WTC11 (cell line): ENCODE measurements at regions not wholly inside any gene's neighbourhood (a gene's known extent, or its start where the extent isn't known, plus 50 kb on each side); places are given as distances from the start of the nearest gene placed in this dataset.

Experiments used
- CREB1 ChIP-seq: sonication (generic); formaldehyde crosslinking; IDR thresholded peaks from 2 replicates; pipeline ENCODE4 v1.8.0; 2023; ENCODE audit warnings: mild to moderate bottlenecking, missing genetic modification reagents
- NR2C2 ChIP-seq: sonication (generic); formaldehyde crosslinking; IDR thresholded peaks from 2 replicates; pipeline ENCODE4 v1.8.0; 2022; ENCODE audit warnings: mild to moderate bottlenecking, missing genetic modification reagents
- NR3C1 ChIP-seq: sonication (generic); formaldehyde crosslinking; conservative IDR thresholded peaks from 2 replicates; pipeline ENCODE4 v1.8.1; 2023; ENCODE audit warnings: low read depth, mild to moderate bottlenecking, missing genetic modification reagents
- TEAD4 ChIP-seq: sonication (generic); formaldehyde crosslinking; IDR thresholded peaks from 2 replicates; pipeline ENCODE4 v1.8.0; 2022; ENCODE audit warnings: mild to moderate bottlenecking, missing genetic modification reagents
- TF ChIP-seq, protein P1 (sequence below): fragments of 200-600 bp; IDR thresholded peaks from 2 replicates; pipeline ENCODE4 v1.8.0; 2022; ENCODE audit warnings: antibody characterized with exemption
- TF ChIP-seq, protein P2 (sequence below): sonication (generic); formaldehyde crosslinking; IDR thresholded peaks from 2 replicates; pipeline ENCODE4 v1.8.1; 2022; ENCODE audit warnings: missing genetic modification reagents, borderline replicate concordance
- TF ChIP-seq, protein P3 (sequence below): sonication (generic); formaldehyde crosslinking; IDR thresholded peaks from 2 replicates; pipeline ENCODE4 v1.8.0; 2022; ENCODE audit warnings: mild to moderate bottlenecking, missing genetic modification reagents
- TF ChIP-seq, protein P4 (sequence below): sonication (generic); formaldehyde crosslinking; IDR thresholded peaks from 2 replicates; pipeline ENCODE4 v1.8.1; 2023; ENCODE audit warnings: mild to moderate bottlenecking, missing genetic modification reagents, moderate library complexity

DNA sequence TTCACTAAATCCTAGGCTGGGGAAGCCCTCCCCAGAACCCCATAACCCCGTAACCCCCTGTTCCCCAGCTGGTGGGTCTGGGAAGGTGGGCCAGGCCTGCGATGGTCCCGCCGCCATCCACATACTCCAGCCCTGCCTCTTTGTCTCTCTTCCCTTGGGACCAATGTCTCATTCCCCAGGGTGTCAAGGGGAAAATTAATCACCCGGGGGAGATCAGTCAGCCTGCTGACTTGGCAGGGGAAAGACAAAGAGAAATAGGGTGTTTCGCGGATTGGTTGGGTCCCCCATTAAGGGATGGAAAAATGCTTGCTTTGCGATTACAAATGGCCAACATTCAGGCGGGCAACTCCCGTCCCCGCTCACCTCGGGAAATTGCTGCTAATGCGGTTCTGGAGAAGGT, 60.6 kb upstream of the LHX5 start:
- TF ChIP-seq, protein P1, sequence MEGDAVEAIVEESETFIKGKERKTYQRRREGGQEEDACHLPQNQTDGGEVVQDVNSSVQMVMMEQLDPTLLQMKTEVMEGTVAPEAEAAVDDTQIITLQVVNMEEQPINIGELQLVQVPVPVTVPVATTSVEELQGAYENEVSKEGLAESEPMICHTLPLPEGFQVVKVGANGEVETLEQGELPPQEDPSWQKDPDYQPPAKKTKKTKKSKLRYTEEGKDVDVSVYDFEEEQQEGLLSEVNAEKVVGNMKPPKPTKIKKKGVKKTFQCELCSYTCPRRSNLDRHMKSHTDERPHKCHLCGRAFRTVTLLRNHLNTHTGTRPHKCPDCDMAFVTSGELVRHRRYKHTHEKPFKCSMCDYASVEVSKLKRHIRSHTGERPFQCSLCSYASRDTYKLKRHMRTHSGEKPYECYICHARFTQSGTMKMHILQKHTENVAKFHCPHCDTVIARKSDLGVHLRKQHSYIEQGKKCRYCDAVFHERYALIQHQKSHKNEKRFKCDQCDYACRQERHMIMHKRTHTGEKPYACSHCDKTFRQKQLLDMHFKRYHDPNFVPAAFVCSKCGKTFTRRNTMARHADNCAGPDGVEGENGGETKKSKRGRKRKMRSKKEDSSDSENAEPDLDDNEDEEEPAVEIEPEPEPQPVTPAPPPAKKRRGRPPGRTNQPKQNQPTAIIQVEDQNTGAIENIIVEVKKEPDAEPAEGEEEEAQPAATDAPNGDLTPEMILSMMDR = no peak
- TF ChIP-seq TEAD4 (no peak), CREB1 (CRISPR knock-in tag) (no peak), NR3C1 (no peak), NR2C2 (CRISPR knock-in tag) (no peak)
- TF ChIP-seq, protein P2, sequence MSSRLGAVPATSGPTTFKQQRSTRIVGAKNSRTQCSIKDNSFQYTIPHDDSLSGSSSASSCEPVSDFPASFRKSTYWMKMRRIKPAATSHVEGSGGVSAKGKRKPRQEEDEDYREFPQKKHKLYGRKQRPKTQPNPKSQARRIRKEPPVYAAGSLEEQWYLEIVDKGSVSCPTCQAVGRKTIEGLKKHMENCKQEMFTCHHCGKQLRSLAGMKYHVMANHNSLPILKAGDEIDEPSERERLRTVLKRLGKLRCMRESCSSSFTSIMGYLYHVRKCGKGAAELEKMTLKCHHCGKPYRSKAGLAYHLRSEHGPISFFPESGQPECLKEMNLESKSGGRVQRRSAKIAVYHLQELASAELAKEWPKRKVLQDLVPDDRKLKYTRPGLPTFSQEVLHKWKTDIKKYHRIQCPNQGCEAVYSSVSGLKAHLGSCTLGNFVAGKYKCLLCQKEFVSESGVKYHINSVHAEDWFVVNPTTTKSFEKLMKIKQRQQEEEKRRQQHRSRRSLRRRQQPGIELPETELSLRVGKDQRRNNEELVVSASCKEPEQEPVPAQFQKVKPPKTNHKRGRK (CRISPR knock-in tag) = no peak
- TF ChIP-seq, protein P3, sequence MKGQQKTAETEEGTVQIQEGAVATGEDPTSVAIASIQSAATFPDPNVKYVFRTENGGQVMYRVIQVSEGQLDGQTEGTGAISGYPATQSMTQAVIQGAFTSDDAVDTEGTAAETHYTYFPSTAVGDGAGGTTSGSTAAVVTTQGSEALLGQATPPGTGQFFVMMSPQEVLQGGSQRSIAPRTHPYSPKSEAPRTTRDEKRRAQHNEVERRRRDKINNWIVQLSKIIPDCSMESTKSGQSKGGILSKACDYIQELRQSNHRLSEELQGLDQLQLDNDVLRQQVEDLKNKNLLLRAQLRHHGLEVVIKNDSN (CRISPR knock-in tag) = no peak
- TF ChIP-seq, protein P4, sequence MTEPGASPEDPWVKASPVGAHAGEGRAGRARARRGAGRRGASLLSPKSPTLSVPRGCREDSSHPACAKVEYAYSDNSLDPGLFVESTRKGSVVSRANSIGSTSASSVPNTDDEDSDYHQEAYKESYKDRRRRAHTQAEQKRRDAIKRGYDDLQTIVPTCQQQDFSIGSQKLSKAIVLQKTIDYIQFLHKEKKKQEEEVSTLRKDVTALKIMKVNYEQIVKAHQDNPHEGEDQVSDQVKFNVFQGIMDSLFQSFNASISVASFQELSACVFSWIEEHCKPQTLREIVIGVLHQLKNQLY (CRISPR knock-in tag) = no peak
